Lung (tissue), 11 donors: ENCODE measurements at regions not wholly inside any gene's neighbourhood (a gene's known extent, or its start where the extent isn't known, plus 50 kb on each side); places are given as distances from the start of the nearest gene placed in this dataset.

ENCODE experiments used
- ATAC-seq: fragments of 200-7000 bp; cut with Tn5 transposase; one replicate; pipeline ENCODE4 v1.9.1; 2020; ENCODE audit warnings: moderate number of reproducible peaks; ENCODE audit not compliant: insufficient read depth, low FRiP score
- DNase-seq, 3 donors: peaks; one replicate each; pipeline ENCODE4 v3.0.0-alpha.2; 2013 to 2017
- H3K27ac ChIP-seq, 2 donors: one replicate each; pipeline ENCODE4 v1.5.1; 2013; ENCODE audit warnings: mild to moderate bottlenecking in 2 of 2, moderate library complexity in 2 of 2, control low read depth in 1 of 2, inconsistent platforms in 1 of 2, low read depth in 1 of 2, low read length in 1 of 2
- H3K27me3 ChIP-seq, 3 donors: one replicate each; pipeline ENCODE4 v1.5.1; 2013; ENCODE audit warnings: low read length in 2 of 3; ENCODE audit not compliant: control insufficient read depth in 3 of 3, insufficient read depth in 3 of 3
- H3K36me3 ChIP-seq, 4 donors: one replicate each; pipeline ENCODE4 v1.5.1; 2013; ENCODE audit warnings: low read length in 4 of 4, mild to moderate bottlenecking in 1 of 4, moderate library complexity in 1 of 4; ENCODE audit not compliant: control insufficient read depth in 4 of 4, insufficient read depth in 4 of 4
- H3K4me1 ChIP-seq, 5 donors: one replicate each; pipeline ENCODE4 v1.5.1; 2013; ENCODE audit warnings: low read length in 5 of 5, mild to moderate bottlenecking in 2 of 5, moderate library complexity in 1 of 5; ENCODE audit not compliant: control insufficient read depth in 5 of 5, insufficient read depth in 5 of 5
- H3K4me3 ChIP-seq: one replicate; pipeline ENCODE4 v1.5.1; 2013; ENCODE audit warnings: mild to moderate bottlenecking, control low read depth, moderate library complexity
- H3K9ac ChIP-seq, 2 donors: one replicate each; pipeline ENCODE4 v1.5.1; 2013; ENCODE audit warnings: low read length in 2 of 2, control low read depth in 1 of 2; ENCODE audit not compliant: insufficient read depth in 1 of 2
- H3K9me3 ChIP-seq, 4 donors: one replicate each; pipeline ENCODE4 v1.5.1; 2013; ENCODE audit warnings: low read length in 3 of 4, mild to moderate bottlenecking in 1 of 4, moderate library complexity in 1 of 4; ENCODE audit not compliant: control insufficient read depth in 4 of 4, insufficient read depth in 3 of 4
- CTCF ChIP-seq: IDR thresholded peaks from 2 replicates; pipeline ENCODE4 v1.5.1; 2012; ENCODE audit warnings: mild to moderate bottlenecking; ENCODE audit errors: control extremely low read depth, extremely low read depth
- WGBS, 2 donors: extraction: QIAGEN DNeasy Blood & Tissue Kit; methylation state at CpG; one replicate each; pipeline ENCODE4 v1.1.7; 2013; 5-methylcytosine and 5-hydroxymethylcytosine counted together
- donor health status: control.
- donor health status: control.
- donor health status: Bipolar disorder and iron deficiency.
- donor health status: healthy.
- donor health status: DM: yes; HTN: yes; CAD: no.

GRCh38 chr6:153832543-153832942 lies 206.5 kb upstream of the OPRM1 start:
- no peak for TF ChIP-seq CTCF
- no peak for DNase-seq
- H3K9me3 ChIP-seq, result no peaks in the 10 kb centered on the region
- 90 to 97% methylated on average over 9 of the region's 9 CpGs for WGBS, 2 donors
- H3K4me3 ChIP-seq, result no peak overlapping the region
- H3K36me3 ChIP-seq, result no peaks in the 10 kb centered on the region
- no peaks in the 10 kb centered on the region for H3K27me3 ChIP-seq
- H3K4me1 ChIP-seq, result no peaks in the 10 kb centered on the region
- ATAC-seq, result no peak
- H3K9ac ChIP-seq, result no peak overlapping the region
- no peak overlapping the region for H3K27ac ChIP-seq

DNA sequence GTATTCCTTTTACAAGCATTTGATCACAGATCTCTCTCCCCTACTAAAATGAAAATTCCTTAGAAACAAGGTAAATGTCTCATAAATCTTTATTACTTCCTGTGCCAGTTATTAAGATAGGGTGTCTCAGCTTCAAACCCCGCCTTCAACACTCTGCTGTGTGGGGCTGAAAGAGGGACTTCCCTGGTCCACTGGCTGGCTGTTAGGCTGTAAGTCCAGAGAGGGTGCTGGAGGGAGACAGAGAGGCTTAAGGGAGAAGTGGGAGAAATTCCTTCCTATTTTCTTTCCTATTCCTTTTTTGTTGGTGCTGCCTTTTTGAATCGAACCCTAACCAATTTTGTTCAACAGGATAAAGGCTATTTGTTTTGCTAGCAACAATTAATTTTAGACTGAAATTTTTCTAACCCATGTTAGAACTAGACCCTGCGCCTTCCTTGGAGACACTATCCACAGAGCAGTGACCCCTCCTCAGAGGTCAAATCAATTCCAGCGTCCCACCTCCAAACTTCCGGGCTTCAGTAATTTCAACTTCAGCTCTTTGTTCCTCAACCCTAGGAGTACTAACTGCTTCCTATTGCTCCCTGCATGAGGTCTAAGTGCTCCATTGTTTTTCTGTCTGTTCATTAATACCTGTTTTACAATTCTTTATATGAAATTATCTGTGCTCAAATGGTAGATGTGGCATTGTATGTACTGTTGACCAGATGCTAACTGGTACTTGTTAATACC lies 207.5 kb upstream of the OPRM1 start:
- no peak overlapping the region for H3K27ac ChIP-seq
- H3K9ac ChIP-seq, result no peak overlapping the region
- no peak overlapping the region for H3K4me3 ChIP-seq
- H3K27me3 ChIP-seq, result no peaks in the 10 kb centered on the region
- H3K9me3 ChIP-seq, result no peaks in the 10 kb centered on the region
- no peak for DNase-seq
- WGBS, 2 donors, result 63 to 69% methylated on average over 5 of the region's 5 CpGs
- no peaks in the 10 kb centered on the region for H3K36me3 ChIP-seq
- no peaks in the 10 kb centered on the region for H3K4me1 ChIP-seq
- no peak for TF ChIP-seq CTCF
- ATAC-seq, result no peak

DNA sequence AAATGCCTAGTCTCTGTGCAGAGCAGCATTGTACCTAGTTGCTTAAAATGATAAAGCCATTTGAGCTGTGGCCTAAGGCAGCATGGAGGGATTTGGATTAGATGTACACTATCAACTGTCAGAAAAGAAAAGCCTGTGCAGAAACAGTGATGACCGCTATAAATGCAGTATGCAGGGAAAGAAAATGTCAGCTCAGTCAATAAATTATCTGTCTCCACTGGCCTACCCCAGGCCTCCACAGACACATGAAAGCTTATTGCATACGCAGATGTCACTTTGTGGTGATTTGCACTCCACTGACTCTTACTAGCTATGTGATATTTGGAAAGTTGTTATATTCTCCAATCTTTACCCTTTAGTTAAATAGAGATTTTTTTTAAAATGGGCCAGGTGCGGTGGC lies 221.9 kb upstream of the OPRM1 start:
- no peak for TF ChIP-seq CTCF
- ATAC-seq (no peak), DNase-seq (no peak)
- H3K9me3 ChIP-seq, result peaks cover 0 to 8% (median 4%) of the 10 kb centered on the region in 4 donors
- no peaks in the 10 kb centered on the region for H3K27me3 ChIP-seq
- H3K4me3 ChIP-seq, result no peak overlapping the region
- WGBS, 2 donors, result 89 to 95% methylated on average over 3 of the region's 3 CpGs
- H3K36me3 ChIP-seq, result no peaks in the 10 kb centered on the region
- no peaks in the 10 kb centered on the region for H3K4me1 ChIP-seq
- H3K9ac ChIP-seq, result no peak overlapping the region
- no peak overlapping the region for H3K27ac ChIP-seq

DNA sequence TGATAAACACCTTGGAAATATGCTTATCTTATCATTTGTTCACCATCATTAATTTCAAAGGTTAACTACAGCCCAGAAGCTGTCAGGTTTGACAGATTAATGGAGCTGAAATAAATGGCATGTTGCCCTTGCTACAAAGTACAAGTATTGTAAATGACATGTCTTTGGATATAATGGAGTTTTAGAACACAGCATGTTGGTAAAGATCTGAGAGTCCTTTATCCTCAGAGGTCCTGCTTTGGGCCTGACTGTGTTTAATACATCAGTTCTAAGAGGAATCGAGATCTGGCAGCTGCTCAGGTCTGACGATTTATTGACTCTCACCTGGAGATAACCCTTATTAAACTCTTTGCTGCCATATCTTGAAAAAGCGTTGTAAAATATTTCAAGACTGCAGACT lies 222.7 kb upstream of the OPRM1 start:
- WGBS, 2 donors, result 39 to 63% methylated on average over 3 of the region's 3 CpGs
- ATAC-seq (no peak), DNase-seq (no peak)
- H3K9ac ChIP-seq, result no peak overlapping the region
- no peak for TF ChIP-seq CTCF
- no peak overlapping the region for H3K4me3 ChIP-seq
- H3K36me3 ChIP-seq, result no peaks in the 10 kb centered on the region
- no peaks in the 10 kb centered on the region for H3K27me3 ChIP-seq
- H3K4me1 ChIP-seq, result no peaks in the 10 kb centered on the region
- H3K27ac ChIP-seq, result no peak overlapping the region
- peaks cover 0 to 7% (median 4%) of the 10 kb centered on the region in 4 donors for H3K9me3 ChIP-seq
